DOHH2 (cell line): ENCODE measurements at regions not wholly inside any gene's neighbourhood (a gene's known extent, or its start where the extent isn't known, plus 50 kb on each side); places are given as distances from the start of the nearest gene placed in this dataset.

Experiments used
- H3F3A ChIP-seq: fragments of 200-600 bp; sonication (generic), shearing (Covaris generic); 2 replicates; pipeline ENCODE4 v1.6.0; 2016; ENCODE audit warnings: antibody characterized with exemption, mild to moderate bottlenecking; ENCODE audit not compliant: control insufficient read depth, insufficient read depth
- H3K27ac ChIP-seq: fragments of 200-600 bp; sonication (generic); 2 replicates; pipeline ENCODE4 v1.5.1; 2014; ENCODE audit warnings: low read depth, mild to moderate bottlenecking, low read length, moderate library complexity
- H3K27me3 ChIP-seq: fragments of 200-600 bp; sonication (generic); 2 replicates; pipeline ENCODE4 v1.6.1; 2014; ENCODE audit warnings: mild to moderate bottlenecking, low read length, mixed read lengths; ENCODE audit not compliant: control insufficient read depth
- H3K36me3 ChIP-seq: fragments of 200-600 bp; sonication (generic); 2 replicates; pipeline ENCODE4 v1.6.1; 2014; ENCODE audit warnings: mild to moderate bottlenecking, low read length, moderate library complexity, mixed read lengths; ENCODE audit not compliant: control insufficient read depth
- H3K4me1 ChIP-seq: fragments of 200-600 bp; sonication (generic); 2 replicates; pipeline ENCODE4 v1.6.1; 2014; ENCODE audit warnings: mild to moderate bottlenecking, low read length, mixed read lengths; ENCODE audit not compliant: control insufficient read depth
- H3K4me2 ChIP-seq: fragments of 200-600 bp; sonication (generic); 2 replicates; pipeline ENCODE4 v1.6.0; 2014; ENCODE audit warnings: mild to moderate bottlenecking, low read length, moderate library complexity
- H3K4me3 ChIP-seq: fragments of 200-600 bp; sonication (generic); 2 replicates; pipeline ENCODE4 v1.5.1; 2014; ENCODE audit warnings: mild to moderate bottlenecking, low read length, mixed read lengths
- H3K79me2 ChIP-seq: fragments of 200-600 bp; sonication (generic); 2 replicates; pipeline ENCODE4 v1.6.1; 2014; ENCODE audit warnings: mild to moderate bottlenecking, low read length, mixed read lengths; ENCODE audit not compliant: control insufficient read depth
- H3K9me2 ChIP-seq: fragments of 200-600 bp; sonication (generic); replicated peaks from 2 replicates; pipeline ENCODE4 v1.6.1; 2014; ENCODE audit warnings: mild to moderate bottlenecking, low read length, mixed read lengths; ENCODE audit not compliant: control insufficient read depth
- H3K9me3 ChIP-seq: fragments of 200-600 bp; sonication (generic); 2 replicates; pipeline ENCODE4 v1.6.1; 2014; ENCODE audit warnings: antibody characterized with exemption, low read length, mixed read lengths; ENCODE audit not compliant: control insufficient read depth, insufficient read depth
- H4K20me1 ChIP-seq: fragments of 200-600 bp; sonication (generic); 2 replicates; pipeline ENCODE4 v1.6.0; 2014; ENCODE audit warnings: low read depth, mild to moderate bottlenecking, antibody characterized with exemption, low read length, moderate library complexity; ENCODE audit not compliant: control insufficient read depth, insufficient read depth
- CTCF ChIP-seq: fragments of 200-600 bp; sonication (generic); IDR thresholded peaks from one replicate; pipeline ENCODE4 v1.5.1; 2014; ENCODE audit warnings: antibody characterized with exemption, mild to moderate bottlenecking, low read depth, low read length; ENCODE audit not compliant: poor library complexity, severe bottlenecking
- EZH2phosphoT487 ChIP-seq: fragments of 200-600 bp; sonication (generic); IDR thresholded peaks from 2 replicates; pipeline ENCODE4 v1.6.1; 2017; ENCODE audit warnings: borderline replicate concordance, mild to moderate bottlenecking, antibody characterized with exemption, low read length, moderate library complexity, mixed read lengths

- TF ChIP-seq EZH2phosphoT487 (no peak), CTCF (no peak)
- Histone ChIP-seq H3K4me3 (no peak overlapping the region), H4K20me1 (no peaks in the 10 kb centered on the region), H3K27ac (no peak overlapping the region), H3K27me3 (peaks cover 3% of the 10 kb centered on the region; the same call in 1 of the 2 replicates), H3F3A (no peaks in the 10 kb centered on the region), H3K9me3 (no peaks in the 10 kb centered on the region), H3K9me2 (no peaks in the 10 kb centered on the region), H3K4me1 (no peaks in the 10 kb centered on the region), H3K4me2 (no peak overlapping the region), H3K79me2 (no peaks in the 10 kb centered on the region), H3K36me3 (no peaks in the 10 kb centered on the region)
These were observed 175.9 kb upstream of the KCND3 start for GRCh38 chr1:112165375-112165774.

- Histone ChIP-seq H3K36me3 (no peaks in the 10 kb centered on the region), H3K4me3 (no peak overlapping the region), H3K4me2 (no peak overlapping the region), H3K9me2 (no peaks in the 10 kb centered on the region), H3F3A (no peaks in the 10 kb centered on the region), H3K27ac (no peak overlapping the region), H3K4me1 (no peaks in the 10 kb centered on the region), H3K79me2 (no peaks in the 10 kb centered on the region), H4K20me1 (no peaks in the 10 kb centered on the region), H3K9me3 (no peaks in the 10 kb centered on the region), H3K27me3 (peaks cover 3% of the 10 kb centered on the region; the same call in 1 of the 2 replicates)
- no peak for TF ChIP-seq EZH2phosphoT487
- TF ChIP-seq CTCF: no peak
These were observed 180.0 kb upstream of the KCND3 start for GRCh38 chr1:112169517-112169916.

- Histone ChIP-seq H3K36me3 (no peaks in the 10 kb centered on the region), H3K9me2 (no peaks in the 10 kb centered on the region), H3K79me2 (no peaks in the 10 kb centered on the region), H3K9me3 (no peaks in the 10 kb centered on the region), H3K27me3 (no peaks in the 10 kb centered on the region), H4K20me1 (no peaks in the 10 kb centered on the region), H3K4me2 (no peak overlapping the region), H3K4me1 (no peaks in the 10 kb centered on the region), H3F3A (no peaks in the 10 kb centered on the region), H3K4me3 (no peak overlapping the region), H3K27ac (no peak overlapping the region)
- no peak for TF ChIP-seq EZH2phosphoT487
- no peak for TF ChIP-seq CTCF
These were observed 182.9 kb upstream of the KCND3 start for GRCh38 chr1:112172294-112172882.
